HEK293 (cell line): ENCODE measurements at regions not wholly inside any gene's neighbourhood (a gene's known extent, or its start where the extent isn't known, plus 50 kb on each side); places are given as distances from the start of the nearest gene placed in this dataset.

Experiments used
- CTCF ChIA-PET: fragments of 350-600 bp; formaldehyde crosslinking; extraction: SDS; loops from one replicate; lab custom pipeline; 2021; ENCODE audit warnings: antibody characterized with exemption; lab: Yijun Ruan, JAX
- POLR2A ChIA-PET: fragments of 300-600 bp; formaldehyde crosslinking; extraction: SDS; loops from one replicate; lab custom pipeline; 2020; ENCODE audit warnings: antibody characterized with exemption, inconsistent platforms; lab: Yijun Ruan, JAX
- H3K27ac ChIP-seq: fragments of 200-500 bp; sonication (Bioruptor generic); 2 replicates; pipeline ENCODE4 v1.5.1; 2014; ENCODE audit warnings: low read depth, low read length, control low read depth, inconsistent platforms; ENCODE audit errors: extremely low read depth
- H3K36me3 ChIP-seq, 2 experiments: fragments of 200-500 bp in 1 of 2; sonication (Bioruptor generic) in 1 of 2; 1 replicate in 1 of 2; 2 replicates in 1 of 2; pipeline ENCODE4 v1.5.1; 2014 to 2017; ENCODE audit warnings: inconsistent platforms in 2 of 2, low read length in 2 of 2; ENCODE audit not compliant: control insufficient read depth in 2 of 2, insufficient read depth in 1 of 2
- H3K4me1 ChIP-seq: fragments of 200-500 bp; sonication (Bioruptor generic); 2 replicates; pipeline ENCODE4 v1.5.1; 2014; ENCODE audit warnings: mild to moderate bottlenecking, low read length, inconsistent platforms; ENCODE audit not compliant: control insufficient read depth, insufficient read depth
- H3K4me3 ChIP-seq: 2 replicates; pipeline ENCODE4 v1.5.1; 2011; ENCODE audit warnings: low read depth, mild to moderate bottlenecking, control low read depth, low read length, moderate library complexity
- H3K9me3 ChIP-seq: fragments of 200-500 bp; sonication (Bioruptor generic); 2 replicates; pipeline ENCODE4 v1.5.1; 2014; ENCODE audit warnings: low read depth, low read length, inconsistent platforms; ENCODE audit not compliant: control insufficient read depth, insufficient read depth
- BCL11A ChIP-seq: fragments of 450-650 bp; formaldehyde crosslinking; IDR thresholded peaks from 2 replicates; pipeline ENCODE4 v1.5.1; 2016; ENCODE audit warnings: low read depth, missing biosample characterization, missing genetic modification characterization
- GFI1B ChIP-seq: fragments of 450-650 bp; formaldehyde crosslinking; IDR thresholded peaks from 2 replicates; pipeline ENCODE4 v1.5.1; 2016; ENCODE audit warnings: missing biosample characterization, missing genetic modification characterization
- GLIS1 ChIP-seq: fragments of 450-650 bp; formaldehyde crosslinking; IDR thresholded peaks from 2 replicates; pipeline ENCODE4 v1.5.1; 2016; ENCODE audit warnings: missing biosample characterization, missing genetic modification characterization
- HOXC10 ChIP-seq: sonication (generic); formaldehyde crosslinking; IDR thresholded peaks from 2 replicates; pipeline ENCODE4 v1.8.1; 2023; ENCODE audit warnings: mild to moderate bottlenecking, missing genetic modification reagents
- PBX3 ChIP-seq: sonication (generic); formaldehyde crosslinking; IDR thresholded peaks from 2 replicates; pipeline ENCODE4 v1.8.1; 2022; ENCODE audit warnings: mild to moderate bottlenecking, moderate library complexity, missing genetic modification reagents
- PRDM1 ChIP-seq: fragments of 450-650 bp; formaldehyde crosslinking; IDR thresholded peaks from 2 replicates; pipeline ENCODE4; 2016; ENCODE audit warnings: missing biosample characterization, missing genetic modification characterization
- YY1 ChIP-seq: fragments of 450-650 bp; formaldehyde crosslinking; IDR thresholded peaks from 2 replicates; pipeline ENCODE4 v1.5.1; 2018; ENCODE audit warnings: missing biosample characterization, missing genetic modification characterization
- ZBTB21 ChIP-seq: fragments of 450-650 bp; formaldehyde crosslinking; IDR thresholded peaks from 2 replicates; pipeline ENCODE4 v1.5.1; 2017; ENCODE audit warnings: missing biosample characterization, missing genetic modification characterization
- ZBTB48 ChIP-seq: fragments of 450-650 bp; formaldehyde crosslinking; IDR thresholded peaks from 2 replicates; pipeline ENCODE4 v1.5.1; 2016; ENCODE audit warnings: missing biosample characterization, missing genetic modification characterization
- ZBTB7A ChIP-seq: fragments of 450-650 bp; formaldehyde crosslinking; IDR thresholded peaks from 2 replicates; pipeline ENCODE4 v1.5.1; 2016; ENCODE audit warnings: low read depth, missing biosample characterization, missing genetic modification characterization
- ZFP41 ChIP-seq: fragments of 450-650 bp; formaldehyde crosslinking; IDR thresholded peaks from 2 replicates; pipeline ENCODE4 v1.5.1; 2016; ENCODE audit warnings: missing biosample characterization, missing genetic modification characterization, borderline replicate concordance
- ZIC2 ChIP-seq: fragments of 450-650 bp; formaldehyde crosslinking; IDR thresholded peaks from 2 replicates; pipeline ENCODE4 v1.5.1; 2016; ENCODE audit warnings: missing biosample characterization, missing genetic modification characterization
- ZNF169 ChIP-seq: fragments of 450-650 bp; formaldehyde crosslinking; IDR thresholded peaks from 2 replicates; pipeline ENCODE4 v1.5.1; 2016; ENCODE audit warnings: missing biosample characterization, missing genetic modification characterization
- ZNF202 ChIP-seq: fragments of 450-650 bp; formaldehyde crosslinking; IDR thresholded peaks from 2 replicates; pipeline ENCODE4 v1.5.1; 2016; ENCODE audit warnings: missing biosample characterization, missing genetic modification characterization, borderline replicate concordance
- ZNF248 ChIP-seq: fragments of 450-650 bp; formaldehyde crosslinking; IDR thresholded peaks from 2 replicates; pipeline ENCODE4 v1.5.1; 2017; ENCODE audit warnings: missing biosample characterization, missing genetic modification characterization
- ZNF324 ChIP-seq: fragments of 450-650 bp; formaldehyde crosslinking; IDR thresholded peaks from 2 replicates; pipeline ENCODE4 v1.5.1; 2016; ENCODE audit warnings: missing biosample characterization, missing genetic modification characterization
- ZNF37A ChIP-seq: fragments of 450-650 bp; IDR thresholded peaks from 2 replicates; pipeline ENCODE4 v1.5.1; 2018; ENCODE audit warnings: missing biosample characterization, missing genetic modification characterization
- ZNF394 ChIP-seq: fragments of 450-650 bp; formaldehyde crosslinking; IDR thresholded peaks from 2 replicates; pipeline ENCODE4 v1.5.1; 2016; ENCODE audit warnings: missing biosample characterization, missing genetic modification characterization, mild to moderate bottlenecking, moderate library complexity, borderline replicate concordance
- ZNF548 ChIP-seq: fragments of 450-650 bp; formaldehyde crosslinking; IDR thresholded peaks from 2 replicates; pipeline ENCODE4 v1.5.1; 2016; ENCODE audit warnings: missing biosample characterization, missing genetic modification characterization
- ZNF585B ChIP-seq: fragments of 450-650 bp; formaldehyde crosslinking; IDR thresholded peaks from 2 replicates; pipeline ENCODE4 v1.5.1; 2016; ENCODE audit warnings: missing biosample characterization, missing genetic modification characterization
- ZNF596 ChIP-seq: fragments of 450-650 bp; IDR thresholded peaks from 2 replicates; pipeline ENCODE4 v1.5.0; 2018; ENCODE audit warnings: missing biosample characterization, mild to moderate bottlenecking, missing genetic modification characterization, moderate library complexity
- ZNF600 ChIP-seq: fragments of 450-650 bp; formaldehyde crosslinking; IDR thresholded peaks from 2 replicates; pipeline ENCODE4 v1.5.1; 2016; ENCODE audit warnings: missing biosample characterization, missing genetic modification characterization
- ZNF677 ChIP-seq: fragments of 450-650 bp; IDR thresholded peaks from 2 replicates; pipeline ENCODE4 v1.5.0; 2018; ENCODE audit warnings: missing biosample characterization, mild to moderate bottlenecking, missing genetic modification characterization, moderate library complexity
- ZNF791 ChIP-seq: fragments of 450-650 bp; formaldehyde crosslinking; IDR thresholded peaks from 2 replicates; pipeline ENCODE4 v1.5.1; 2016; ENCODE audit warnings: missing biosample characterization, missing genetic modification characterization
- ZNF792 ChIP-seq: fragments of 450-650 bp; formaldehyde crosslinking; IDR thresholded peaks from 2 replicates; pipeline ENCODE4 v1.5.1; 2016; ENCODE audit warnings: missing biosample characterization, missing genetic modification characterization
- TF ChIP-seq, protein P1 (sequence below): fragments of 450-650 bp; formaldehyde crosslinking; IDR thresholded peaks from 2 replicates; pipeline ENCODE4; 2016; ENCODE audit warnings: missing biosample characterization, missing genetic modification characterization

- no peak overlapping the region for H3K27ac ChIP-seq
- H3K4me1 ChIP-seq = no peaks in the 10 kb centered on the region
- H3K4me3 ChIP-seq = no peak overlapping the region
- no peaks in the 10 kb centered on the region for H3K36me3 ChIP-seq
- H3K9me3 ChIP-seq = no peaks in the 10 kb centered on the region
- POLR2A ChIA-PET = no interaction called here
- CTCF ChIA-PET = no interaction called here
- TF ChIP-seq ZNF202 (tag by site-specific recombination) = no peak
- TF ChIP-seq PRDM1 = no peak
- TF ChIP-seq, protein P1, sequence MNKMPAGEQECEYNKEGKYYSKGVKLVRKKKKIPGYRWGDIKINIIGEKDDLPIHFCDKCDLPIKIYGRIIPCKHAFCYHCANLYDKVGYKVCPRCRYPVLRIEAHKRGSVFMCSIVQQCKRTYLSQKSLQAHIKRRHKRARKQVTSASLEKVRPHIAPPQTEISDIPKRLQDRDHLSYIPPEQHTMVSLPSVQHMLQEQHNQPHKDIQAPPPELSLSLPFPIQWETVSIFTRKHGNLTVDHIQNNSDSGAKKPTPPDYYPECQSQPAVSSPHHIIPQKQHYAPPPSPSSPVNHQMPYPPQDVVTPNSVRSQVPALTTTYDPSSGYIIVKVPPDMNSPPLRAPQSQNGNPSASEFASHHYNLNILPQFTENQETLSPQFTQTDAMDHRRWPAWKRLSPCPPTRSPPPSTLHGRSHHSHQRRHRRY (tag by site-specific recombination) = no peak
- no peak for TF ChIP-seq ZBTB7A (tag by site-specific recombination)
- no peak for TF ChIP-seq ZNF37A
- TF ChIP-seq HOXC10 = no peak
- no peak for TF ChIP-seq ZNF169 (tag by site-specific recombination)
- no peak for TF ChIP-seq ZNF600 (tag by site-specific recombination)
- no peak for TF ChIP-seq ZNF585B
- TF ChIP-seq BCL11A (tag by site-specific recombination) = no peak
- no peak for TF ChIP-seq YY1
- no peak for TF ChIP-seq ZNF248 (tag by site-specific recombination)
- no peak for TF ChIP-seq ZNF394 (tag by site-specific recombination)
- no peak for TF ChIP-seq PBX3
- no peak for TF ChIP-seq GFI1B (tag by site-specific recombination)
- TF ChIP-seq ZNF791 (tag by site-specific recombination) = no peak
- no peak for TF ChIP-seq GLIS1
- TF ChIP-seq ZNF792 (tag by site-specific recombination) = no peak
- no peak for TF ChIP-seq ZFP41 (tag by site-specific recombination)
- no peak for TF ChIP-seq ZNF548 (tag by site-specific recombination)
Measured at GRCh38 chr13:78160793-78161192, 242.2 kb upstream of the EDNRB start.

DNA sequence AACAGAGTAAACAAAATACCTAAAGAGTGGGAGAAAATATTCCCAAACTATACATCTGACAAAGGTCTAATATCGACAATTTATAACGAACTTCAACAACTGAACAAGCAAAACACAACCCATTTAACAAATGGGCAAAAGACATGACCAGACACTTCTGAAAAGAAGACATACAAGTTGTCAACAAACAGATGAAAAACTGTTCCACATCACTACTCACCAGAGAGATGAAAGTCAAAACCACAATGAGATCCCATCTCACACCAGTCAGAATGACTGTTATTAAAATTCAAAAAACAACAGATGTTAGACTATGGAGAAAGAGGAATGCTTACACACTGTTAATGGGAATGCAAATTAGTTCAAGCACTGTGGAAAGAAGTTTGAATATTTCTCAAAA, 233.8 kb upstream of the EDNRB start:
- Histone ChIP-seq H3K4me3 (no peak overlapping the region), H3K36me3 (no peaks in the 10 kb centered on the region), H3K27ac (no peak overlapping the region), H3K4me1 (no peaks in the 10 kb centered on the region)
- TF ChIP-seq ZBTB21 (tag by site-specific recombination) (no peak), ZBTB48 (tag by site-specific recombination) (no peak), ZNF596 (tag by site-specific recombination) (no peak), ZNF169 (tag by site-specific recombination) (no peak), ZNF324 (tag by site-specific recombination) (no peak), ZNF677 (no peak), ZIC2 (tag by site-specific recombination) (no peak)
- TF ChIP-seq, all 188 proteins: peak for 0
- CTCF ChIA-PET = interaction anchor here (0.9 kb wide), 1 partner anchor 13 kb away, joined by 3 read pairs; no protein-coding TSS in a partner anchor
- no peaks in the 10 kb centered on the region for H3K9me3 ChIP-seq
- POLR2A ChIA-PET = no interaction called here
